COLO668 (cell line): ENCODE measurements at regions not wholly inside any gene's neighbourhood (a gene's known extent, or its start where the extent isn't known, plus 50 kb on each side); places are given as distances from the start of the nearest gene placed in this dataset.
"Not testable (repeated sequence)": the region's sequence is repeated elsewhere in the genome, so short reads cannot be mapped to it uniquely, and the experiment has no call there.

Experiments used
- DNase-seq: peaks from one replicate; lab custom pipeline; 2025; ENCODE audit not compliant: unreplicated experiment; lab: John Stamatoyannopoulos, UW

- DNase-seq: no peak
Observed at GRCh38 chr4:79266136-79266535, 59.7 kb downstream of the NAA11 start.

- no peak for DNase-seq
Observed at GRCh38 chr4:79259242-79259641, 66.6 kb downstream of the NAA11 start.

- no peak for DNase-seq
Observed at GRCh38 chr4:79258614-79259176, 67.2 kb downstream of the NAA11 start.

GRCh38 chr4:79257953-79258613 lies 67.8 kb downstream of the NAA11 start:
- DNase-seq: no peak

GRCh38 chr4:79255793-79256192 lies 70.1 kb downstream of the NAA11 start:
- no peak for DNase-seq

- DNase-seq: no peak
Observed at GRCh38 chr4:79253924-79254323, 71.9 kb downstream of the NAA11 start.

GRCh38 chr4:79253168-79253567 lies 72.7 kb downstream of the NAA11 start:
- DNase-seq: no peak

- no peak for DNase-seq
Observed at GRCh38 chr4:79250887-79251286, 75.0 kb downstream of the NAA11 start.

- DNase-seq: no peak
Observed at GRCh38 chr4:79249881-79250503, 75.9 kb downstream of the NAA11 start.

- DNase-seq: no peak
Observed at GRCh38 chr4:79248610-79249009, 77.3 kb downstream of the NAA11 start.

GRCh38 chr4:79247695-79248394 lies 78.0 kb downstream of the NAA11 start:
- DNase-seq: no peak

GRCh38 chr4:79245200-79245940 lies 80.5 kb downstream of the NAA11 start:
- not testable (repeated sequence) for DNase-seq

GRCh38 chr4:79241846-79242245 lies 84.0 kb downstream of the NAA11 start:
- DNase-seq: no peak

GRCh38 chr4:79237851-79238250 lies 88.0 kb downstream of the NAA11 start:
- DNase-seq: no peak

GRCh38 chr4:79236785-79237184 lies 89.1 kb downstream of the NAA11 start:
- DNase-seq: no peak

- DNase-seq: no peak
Observed at GRCh38 chr4:79235095-79235494, 90.8 kb downstream of the NAA11 start.

GRCh38 chr4:79233820-79234219 lies 92.0 kb downstream of the NAA11 start:
- DNase-seq: no peak

GRCh38 chr4:79232540-79232939 lies 93.3 kb downstream of the NAA11 start:
- DNase-seq: no peak

- no peak for DNase-seq
Observed at GRCh38 chr4:79227860-79228259, 98.0 kb downstream of the NAA11 start.

GRCh38 chr4:79225360-79225759 lies 100.5 kb downstream of the NAA11 start:
- DNase-seq: no peak

GRCh38 chr4:79224777-79225104 lies 101.1 kb downstream of the NAA11 start:
- no peak for DNase-seq
